ENCODE measurements at regions not wholly inside any gene's neighbourhood (a gene's known extent, or its start where the extent isn't known, plus 50 kb on each side); places are given as distances from the start of the nearest gene placed in this dataset.
"Not testable (repeated sequence)": the region's sequence is repeated elsewhere in the genome, so short reads cannot be mapped to it uniquely, and the experiment has no call there.

DNA sequence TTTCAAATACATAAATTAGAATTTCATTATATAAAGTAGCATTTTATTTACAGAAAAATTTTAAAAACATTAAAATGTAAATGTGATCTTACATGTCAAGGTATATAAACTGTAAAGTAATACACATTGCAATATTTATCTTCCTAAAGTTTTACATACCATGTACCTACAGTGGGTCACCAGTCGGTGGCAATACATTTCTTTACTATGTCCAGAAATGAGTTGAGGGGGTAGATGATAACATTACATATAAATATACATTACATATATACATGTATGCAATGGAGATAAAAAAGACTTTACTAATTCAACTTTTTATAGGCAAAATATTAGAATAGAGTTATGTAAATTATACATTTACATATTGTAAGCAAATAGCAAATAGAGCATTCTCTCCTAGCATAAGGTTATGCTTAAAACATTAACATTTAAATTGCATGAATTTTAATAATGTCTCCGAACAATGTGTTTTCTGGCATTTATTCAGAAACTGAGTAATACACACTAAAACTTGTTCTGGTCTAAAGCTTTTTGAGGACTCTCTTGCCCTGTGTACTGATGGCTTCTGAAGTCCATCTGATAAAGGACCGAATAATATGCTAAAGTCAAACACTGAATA, 93.3 kb upstream of the NLGN1 start:
- TF ChIP-seq, protein P1, sequence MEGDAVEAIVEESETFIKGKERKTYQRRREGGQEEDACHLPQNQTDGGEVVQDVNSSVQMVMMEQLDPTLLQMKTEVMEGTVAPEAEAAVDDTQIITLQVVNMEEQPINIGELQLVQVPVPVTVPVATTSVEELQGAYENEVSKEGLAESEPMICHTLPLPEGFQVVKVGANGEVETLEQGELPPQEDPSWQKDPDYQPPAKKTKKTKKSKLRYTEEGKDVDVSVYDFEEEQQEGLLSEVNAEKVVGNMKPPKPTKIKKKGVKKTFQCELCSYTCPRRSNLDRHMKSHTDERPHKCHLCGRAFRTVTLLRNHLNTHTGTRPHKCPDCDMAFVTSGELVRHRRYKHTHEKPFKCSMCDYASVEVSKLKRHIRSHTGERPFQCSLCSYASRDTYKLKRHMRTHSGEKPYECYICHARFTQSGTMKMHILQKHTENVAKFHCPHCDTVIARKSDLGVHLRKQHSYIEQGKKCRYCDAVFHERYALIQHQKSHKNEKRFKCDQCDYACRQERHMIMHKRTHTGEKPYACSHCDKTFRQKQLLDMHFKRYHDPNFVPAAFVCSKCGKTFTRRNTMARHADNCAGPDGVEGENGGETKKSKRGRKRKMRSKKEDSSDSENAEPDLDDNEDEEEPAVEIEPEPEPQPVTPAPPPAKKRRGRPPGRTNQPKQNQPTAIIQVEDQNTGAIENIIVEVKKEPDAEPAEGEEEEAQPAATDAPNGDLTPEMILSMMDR (IDR thresholded peaks at IDR 0.05; ENCODE audit: extremely low read depth, low read depth, low read length) = no peak
- no peaks in the 10 kb centered on the region for H3K27me3 ChIP-seq (ENCODE audit: insufficient read depth, low read length)
- H2AFZ ChIP-seq (ENCODE audit: low read length) = no peak overlapping the region
- no peak overlapping the region for H3K4me2 ChIP-seq (ENCODE audit: insufficient read depth, low read length)
- no peak overlapping the region for H3K27ac ChIP-seq (ENCODE audit: low read depth, low read length)
- no peak overlapping the region for H3K4me3 ChIP-seq (ENCODE audit: insufficient read depth, low read length)
- H3K9me3 ChIP-seq (ENCODE audit: low read depth, low read length) = no peaks in the 10 kb centered on the region
- no peak for DNase-seq (ENCODE audit: insufficient read length, low spot score, missing footprints)
- H3K79me2 ChIP-seq (ENCODE audit: insufficient read depth, low read length) = no peaks in the 10 kb centered on the region
- H4K20me1 ChIP-seq (ENCODE audit: insufficient read depth, low read length) = no peaks in the 10 kb centered on the region
- no peaks in the 10 kb centered on the region for H3K4me1 ChIP-seq (ENCODE audit: insufficient read depth, low read length)
- no peaks in the 10 kb centered on the region for H3K36me3 ChIP-seq (ENCODE audit: insufficient read depth, low read length)

DNA sequence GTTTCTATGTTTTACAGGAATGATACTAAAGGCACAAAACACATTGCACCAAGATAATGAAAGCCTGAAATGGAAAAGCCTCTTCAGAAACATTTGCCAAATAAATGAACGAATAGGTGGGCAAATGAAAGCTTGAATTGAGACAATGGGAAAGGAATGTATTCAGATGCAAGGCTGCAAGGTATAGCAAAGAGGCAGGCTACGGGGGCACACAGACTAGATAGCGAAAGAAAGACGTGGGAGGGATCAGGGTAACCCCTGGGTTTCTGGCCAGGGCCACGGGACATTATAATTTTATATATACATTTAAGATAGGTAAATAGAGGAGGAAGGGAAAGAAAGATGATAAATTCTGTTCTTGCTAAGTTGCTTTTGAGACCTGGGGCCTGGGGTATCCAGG, 95.9 kb upstream of the NLGN1 start:
- TF ChIP-seq, protein P1 (IDR thresholded peaks at IDR 0.05; ENCODE audit: extremely low read depth, low read depth, low read length) = no peak
- Histone ChIP-seq H3K9me3 (ENCODE audit: low read depth, low read length) (no peaks in the 10 kb centered on the region), H3K36me3 (ENCODE audit: insufficient read depth, low read length) (no peaks in the 10 kb centered on the region), H3K4me2 (ENCODE audit: insufficient read depth, low read length) (no peak overlapping the region), H3K79me2 (ENCODE audit: insufficient read depth, low read length) (no peaks in the 10 kb centered on the region), H3K27me3 (ENCODE audit: insufficient read depth, low read length) (no peaks in the 10 kb centered on the region), H4K20me1 (ENCODE audit: insufficient read depth, low read length) (no peaks in the 10 kb centered on the region), H3K4me3 (ENCODE audit: insufficient read depth, low read length) (no peak overlapping the region), H3K4me1 (ENCODE audit: insufficient read depth, low read length) (no peaks in the 10 kb centered on the region), H3K27ac (ENCODE audit: low read depth, low read length) (no peak overlapping the region), H2AFZ (ENCODE audit: low read length) (no peak overlapping the region)
- DNase-seq (ENCODE audit: insufficient read length, low spot score, missing footprints) = no peak

DNA sequence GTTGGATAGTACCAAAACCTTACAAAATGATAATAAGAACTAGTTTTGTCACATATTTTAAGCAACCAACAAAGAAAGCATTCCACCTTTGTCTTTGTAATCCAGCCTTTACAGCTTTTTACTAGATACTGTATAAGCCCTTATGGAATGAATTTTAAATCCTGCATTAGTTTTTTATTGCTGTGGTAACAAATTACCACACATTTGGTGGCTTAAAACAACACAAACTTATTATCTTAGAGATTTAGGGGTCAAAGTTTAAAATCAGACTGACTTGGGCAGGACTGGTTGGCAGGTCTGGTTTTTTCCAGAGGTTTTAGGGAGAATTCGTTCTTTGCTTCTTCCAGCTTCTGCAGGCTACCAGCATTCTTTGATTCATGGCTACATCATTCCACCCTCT, 108.5 kb upstream of the NLGN1 start:
- H3K27me3 ChIP-seq (ENCODE audit: insufficient read depth, low read length) = no peaks in the 10 kb centered on the region
- no peaks in the 10 kb centered on the region for H3K36me3 ChIP-seq (ENCODE audit: insufficient read depth, low read length)
- no peaks in the 10 kb centered on the region for H4K20me1 ChIP-seq (ENCODE audit: insufficient read depth, low read length)
- H2AFZ ChIP-seq (ENCODE audit: low read length) = no peak overlapping the region
- TF ChIP-seq, protein P1 (IDR thresholded peaks at IDR 0.05; ENCODE audit: extremely low read depth, low read depth, low read length) = no peak
- no peaks in the 10 kb centered on the region for H3K79me2 ChIP-seq (ENCODE audit: insufficient read depth, low read length)
- no peaks in the 10 kb centered on the region for H3K4me1 ChIP-seq (ENCODE audit: insufficient read depth, low read length)
- H3K9me3 ChIP-seq (ENCODE audit: low read depth, low read length) = peaks cover 2% of the 10 kb centered on the region
- H3K27ac ChIP-seq (ENCODE audit: low read depth, low read length) = no peak overlapping the region
- H3K4me3 ChIP-seq (ENCODE audit: insufficient read depth, low read length) = no peak overlapping the region
- DNase-seq (ENCODE audit: insufficient read length, low spot score, missing footprints) = no peak
- H3K4me2 ChIP-seq (ENCODE audit: insufficient read depth, low read length) = no peak overlapping the region

DNA sequence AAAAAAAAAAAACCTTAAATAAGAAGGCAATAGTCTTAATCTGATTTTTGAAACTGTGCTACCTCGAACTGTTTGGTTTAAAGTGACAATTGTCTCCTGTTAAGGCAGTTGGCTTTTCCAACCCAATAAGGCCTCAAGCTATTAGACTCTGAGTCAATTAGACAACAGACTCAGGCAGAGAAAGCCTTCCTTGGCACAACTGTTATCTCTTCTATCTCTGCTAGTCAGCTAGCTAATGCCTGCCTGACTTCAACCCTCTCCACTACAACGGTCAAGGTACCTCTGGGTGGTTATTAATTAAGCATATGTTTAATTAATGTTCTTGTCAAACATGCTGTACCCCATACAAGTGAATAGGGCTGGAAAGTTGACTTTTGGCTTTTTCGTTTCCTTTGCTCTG, 110.2 kb upstream of the NLGN1 start:
- TF ChIP-seq, protein P1 (IDR thresholded peaks at IDR 0.05; ENCODE audit: extremely low read depth, low read depth, low read length) = no peak
- Histone ChIP-seq H3K4me1 (ENCODE audit: insufficient read depth, low read length) (no peaks in the 10 kb centered on the region), H3K79me2 (ENCODE audit: insufficient read depth, low read length) (no peaks in the 10 kb centered on the region), H2AFZ (ENCODE audit: low read length) (no peak overlapping the region), H3K4me3 (ENCODE audit: insufficient read depth, low read length) (no peak overlapping the region), H4K20me1 (ENCODE audit: insufficient read depth, low read length) (no peaks in the 10 kb centered on the region), H3K36me3 (ENCODE audit: insufficient read depth, low read length) (no peaks in the 10 kb centered on the region), H3K27ac (ENCODE audit: low read depth, low read length) (no peak overlapping the region), H3K27me3 (ENCODE audit: insufficient read depth, low read length) (no peaks in the 10 kb centered on the region), H3K9me3 (ENCODE audit: low read depth, low read length) (peaks cover 2% of the 10 kb centered on the region), H3K4me2 (ENCODE audit: insufficient read depth, low read length) (no peak overlapping the region)
- peak; percentile 50 for DNase-seq (ENCODE audit: insufficient read length, low spot score, missing footprints)

DNA sequence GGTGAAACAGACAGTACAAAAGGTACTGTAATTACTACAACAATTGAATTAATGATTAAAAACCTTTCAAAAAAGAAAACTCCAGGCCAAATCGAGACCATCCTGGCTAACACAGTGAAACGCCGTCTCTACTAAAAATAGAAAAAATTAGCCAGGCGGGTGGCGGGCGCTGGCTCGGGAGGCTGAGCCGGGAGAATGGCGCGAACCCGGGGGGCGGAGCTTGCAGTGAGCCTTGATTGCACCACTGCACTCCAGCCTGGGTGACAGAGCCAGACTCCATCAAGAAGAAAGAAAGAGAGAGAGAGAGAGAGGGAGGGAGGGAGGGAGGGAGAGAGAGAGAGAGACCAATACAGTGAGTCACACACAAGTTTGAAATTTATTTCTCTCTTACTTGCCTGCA, 111.0 kb upstream of the NLGN1 start:
- H4K20me1 ChIP-seq (ENCODE audit: insufficient read depth, low read length); H3K4me1 ChIP-seq (ENCODE audit: insufficient read depth, low read length); H3K9me3 ChIP-seq (ENCODE audit: low read depth, low read length); H3K79me2 ChIP-seq (ENCODE audit: insufficient read depth, low read length); H3K36me3 ChIP-seq (ENCODE audit: insufficient read depth, low read length); H3K27ac ChIP-seq (ENCODE audit: low read depth, low read length); H3K4me2 ChIP-seq (ENCODE audit: insufficient read depth, low read length); DNase-seq (ENCODE audit: insufficient read length, low spot score, missing footprints); H3K4me3 ChIP-seq (ENCODE audit: insufficient read depth, low read length); H3K27me3 ChIP-seq (ENCODE audit: insufficient read depth, low read length); H2AFZ ChIP-seq (ENCODE audit: low read length): not testable (repeated sequence)

All from osteoblast (primary cell).